Heart right ventricle (tissue), 16 donors: ENCODE measurements at regions not wholly inside any gene's neighbourhood (a gene's known extent, or its start where the extent isn't known, plus 50 kb on each side); places are given as distances from the start of the nearest gene placed in this dataset.
"Not testable (repeated sequence)": the region's sequence is repeated elsewhere in the genome, so short reads cannot be mapped to it uniquely, and the experiment has no call there.

Experiments used
- ATAC-seq, 8 donors: fragments of 200-7000 bp; cut with Tn5 transposase; one replicate each; pipeline ENCODE4 v1.9.1; 2020; ENCODE audit warnings: mild to moderate bottlenecking in 8 of 8, moderate library complexity in 8 of 8, moderate number of reproducible peaks in 1 of 8
- DNase-seq, 2 donors: peaks; one replicate each; pipeline ENCODE4 v3.0.0-alpha.2; 2020
- H3K27ac ChIP-seq, 10 donors: fragments of 200-600 bp; sonication (generic) in 2 of 10; one replicate each; pipeline versions ENCODE4 v1.5.0 to v1.8.0; 2020 to 2022; ENCODE audit warnings: mild to moderate bottlenecking in 3 of 10
- H3K27me3 ChIP-seq, 7 donors: fragments of 200-600 bp; one replicate each; pipeline ENCODE4 v1.8.0; 2021 to 2022; ENCODE audit warnings: mild to moderate bottlenecking in 2 of 7
- H3K36me3 ChIP-seq, 9 donors: fragments of 200-600 bp; sonication (generic) in 1 of 9; one replicate each; pipeline versions ENCODE4 v1.5.0 to v1.8.0; 2020 to 2022; ENCODE audit warnings: mild to moderate bottlenecking in 2 of 9
- H3K4me1 ChIP-seq, 9 donors: fragments of 200-600 bp; sonication (generic) in 1 of 9; one replicate each; pipeline versions ENCODE4 v1.5.0 to v1.8.0; 2020 to 2022; ENCODE audit warnings: mild to moderate bottlenecking in 4 of 9
- H3K4me3 ChIP-seq, 10 donors: fragments of 200-600 bp; sonication (generic) in 2 of 10; one replicate each; pipeline versions ENCODE4 v1.5.0 to v1.8.0; 2020 to 2022; ENCODE audit warnings: mild to moderate bottlenecking in 7 of 10, moderate library complexity in 2 of 10
- H3K9me3 ChIP-seq, 11 donors: fragments of 200-600 bp in 10 of 11; sonication (generic) in 2 of 11; one replicate each; pipeline versions ENCODE4 v1.5.0 to v1.8.0; 2013 to 2022; ENCODE audit warnings: mild to moderate bottlenecking in 2 of 11, control low read depth in 1 of 11, moderate library complexity in 1 of 11
- CTCF ChIP-seq, 9 donors: fragments of 200-600 bp; sonication (generic) in 2 of 9; IDR thresholded peaks; one replicate each; pipeline versions ENCODE4 v1.5.0 to v1.8.0; 2021 to 2022; ENCODE audit warnings: antibody characterized with exemption in 9 of 9, mild to moderate bottlenecking in 5 of 9, moderate library complexity in 1 of 9
- WGBS, 2 donors: extraction: QIAGEN DNeasy Blood & Tissue Kit; methylation state at CpG; one replicate each; pipeline ENCODE4 v1.1.7; 2013; ENCODE audit warnings: inconsistent platforms in 1 of 2; 5-methylcytosine and 5-hydroxymethylcytosine counted together
- intact Hi-C, 10 donors: fragments of 100-400 bp; cut with DNase I; formaldehyde crosslinking; loops; one replicate each; pipeline versions ENCODE4 v1.11.1 to v1.14.2; 2022
- donor health status: Arrhythmogenic right ventricular cardiomyopathy.
- donor health status: ischemic (EF 13 %, LVEDD 7.1; RV severe dilation, severe dysfunction).
- donor health status: healthy with polysubstance abuse.
- donor health status: DM: no; HTN: yes; CAD: no.
- donor health status: DM: no; HTN: no; CAD: no.
- donor health status: ischemic (EF 25% LVEDD 6.9; RV normal size, moderate dysfunction).
- donor health status: ischemic (EF 25% LVEDD 5.7; RV mildly dilated, moderate dysfunction).
- donor health status: healthy.
- donor health status: DM: yes; HTN: yes; CAD: no.
- donor health status: Ischemic cardiomyopathy.
- donor health status: ischemic (EF 35%, LVEDD 5.7; RV mildly dilated, moderate dysfunction).
- donor health status: nonischemic (EF 11% LVEDD 7.7; RV severe dilation, severe dysfunction).
- donor health status: DM: yes; HTN: yes; CAD: no.
- donor health status: PGD.
- donor health status: ischemic (EF 29% LVEDD 5.4; RV normal size, mild dysfunction).
- donor health status: nonischemic (EF 23%, LVEDD 6.1; RV moderate dilation, normal function).

GRCh38 chr5:89179731-89180130, 296.7 kb upstream of the MEF2C start:
- Histone ChIP-seq H3K27ac (no peak overlapping the region), H3K27me3 (no peaks in the 10 kb centered on the region), H3K9me3 (no peaks in the 10 kb centered on the region), H3K36me3 (no peaks in the 10 kb centered on the region), H3K4me1 (no peaks in the 10 kb centered on the region), H3K4me3 (no peak overlapping the region)
- no peak for ATAC-seq
- TF ChIP-seq CTCF (IDR thresholded peaks at IDR 0.05), result no peak
- WGBS, 2 donors, result 82 to 83% methylated on average over 3 of the region's 3 CpGs
- DNase-seq, result no peak
- intact Hi-C loops, result no loop called here

GRCh38 chr5:89178541-89178940, 295.6 kb upstream of the MEF2C start:
- Histone ChIP-seq H3K36me3 (no peaks in the 10 kb centered on the region), H3K4me1 (no peaks in the 10 kb centered on the region), H3K27me3 (no peaks in the 10 kb centered on the region), H3K9me3 (no peaks in the 10 kb centered on the region), H3K27ac (no peak overlapping the region), H3K4me3 (no peak overlapping the region)
- 88 to 92% methylated on average over 2 of the region's 2 CpGs for WGBS, 2 donors
- intact Hi-C loops, result no loop called here
- DNase-seq (no peak), ATAC-seq (no peak)
- TF ChIP-seq CTCF (IDR thresholded peaks at IDR 0.05), result no peak

- no peaks in the 10 kb centered on the region for H3K4me1 ChIP-seq
- H3K4me3 ChIP-seq, result no peak overlapping the region
- 97 to 98% methylated on average over 1 of the region's 1 CpG for WGBS, 2 donors
- intact Hi-C loops, result no loop called here
- ATAC-seq, result no peak
- no peak for DNase-seq
- H3K27me3 ChIP-seq, result no peaks in the 10 kb centered on the region
- H3K36me3 ChIP-seq, result no peaks in the 10 kb centered on the region
- peaks cover 0 to 10% (median 0%) of the 10 kb centered on the region in 11 donors for H3K9me3 ChIP-seq
- no peak for TF ChIP-seq CTCF (IDR thresholded peaks at IDR 0.05)
- no peak overlapping the region for H3K27ac ChIP-seq
These were observed 290.5 kb upstream of the MEF2C start for GRCh38 chr5:89173528-89173927.

- WGBS, 2 donors, result 94% methylated on average over 3 of the region's 3 CpGs
- DNase-seq, result no peak
- intact Hi-C loops, result no loop called here
These were observed 285.8 kb upstream of the MEF2C start for GRCh38 chr5:89168766-89169165.

GRCh38 chr5:89164703-89165102, 281.7 kb upstream of the MEF2C start:
- ATAC-seq, H3K36me3 ChIP-seq, DNase-seq, H3K4me1 ChIP-seq, H3K27me3 ChIP-seq, H3K4me3 ChIP-seq, intact Hi-C loops, H3K27ac ChIP-seq: not testable (repeated sequence)
- peaks cover 0 to 24% (median 0%) of the 10 kb centered on the region in 11 donors for H3K9me3 ChIP-seq
- 97 to 100% methylated on average over 2 of the region's 2 CpGs for WGBS, 2 donors

More at GRCh38 chr5:89168766-89169165, 285.8 kb upstream of the MEF2C start:
- H3K9me3 ChIP-seq, result peaks cover 0 to 16% (median 0%) of the 10 kb centered on the region in 11 donors
- H3K36me3 ChIP-seq, result no peaks in the 10 kb centered on the region
- no peak for TF ChIP-seq CTCF (IDR thresholded peaks at IDR 0.05)
- H3K4me1 ChIP-seq, result no peaks in the 10 kb centered on the region
- no peak overlapping the region for H3K4me3 ChIP-seq
- no peak overlapping the region for H3K27ac ChIP-seq
- ATAC-seq, result no peak
- no peaks in the 10 kb centered on the region for H3K27me3 ChIP-seq
